ENCODE measurements at regions not wholly inside any gene's neighbourhood (a gene's known extent, or its start where the extent isn't known, plus 50 kb on each side); places are given as distances from the start of the nearest gene placed in this dataset.

DNA sequence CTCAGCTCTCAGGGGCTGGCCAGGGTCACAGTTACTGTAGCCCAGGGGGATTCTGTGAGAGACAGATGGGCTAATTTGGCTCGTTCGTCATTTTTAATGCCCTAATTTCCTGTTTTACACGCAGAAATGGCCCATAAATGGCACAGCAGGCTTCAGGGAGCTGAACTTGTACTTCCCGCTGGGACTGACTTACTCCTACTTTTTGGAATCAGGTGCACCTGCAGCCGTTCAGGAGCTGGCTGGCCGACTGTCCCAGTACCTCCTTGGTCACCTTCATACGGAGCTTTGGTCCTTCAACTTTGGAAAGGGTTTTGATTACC, 62.4 kb upstream of the URI1 start:
- no peaks in the 10 kb centered on the region for H3K79me2 ChIP-seq (ENCODE audit: control insufficient read depth, insufficient read depth, low read length)
- dilution Hi-C loops (cut with MboI; ENCODE audit: extremely low pct_ligation_motif_present, low sequenced_read_pairs), result no loop called here
- H3K4me1 ChIP-seq (ENCODE audit: control insufficient read depth, extremely low read depth, insufficient read depth, low read length), result no peaks in the 10 kb centered on the region
- H3K4me2 ChIP-seq (ENCODE audit: control insufficient read depth, extremely low read depth, insufficient read depth, low read depth, low read length), result no peak overlapping the region
- H3K9me3 ChIP-seq (ENCODE audit: control insufficient read depth, low read depth, low read length), result no peaks in the 10 kb centered on the region
- no peak for FAIRE-seq
- no peaks in the 10 kb centered on the region for H3K36me3 ChIP-seq (ENCODE audit: control insufficient read depth in 2 of 2, extremely low read depth in 1 of 2, insufficient read depth in 2 of 2, low read length in 2 of 2)
- no peaks in the 10 kb centered on the region for H3K27me3 ChIP-seq (ENCODE audit: control insufficient read depth, extremely low read depth, insufficient read depth, low read length)
- DNase-seq (ENCODE audit: low read depth, low spot score), result no peak
- TF ChIP-seq, protein P1, sequence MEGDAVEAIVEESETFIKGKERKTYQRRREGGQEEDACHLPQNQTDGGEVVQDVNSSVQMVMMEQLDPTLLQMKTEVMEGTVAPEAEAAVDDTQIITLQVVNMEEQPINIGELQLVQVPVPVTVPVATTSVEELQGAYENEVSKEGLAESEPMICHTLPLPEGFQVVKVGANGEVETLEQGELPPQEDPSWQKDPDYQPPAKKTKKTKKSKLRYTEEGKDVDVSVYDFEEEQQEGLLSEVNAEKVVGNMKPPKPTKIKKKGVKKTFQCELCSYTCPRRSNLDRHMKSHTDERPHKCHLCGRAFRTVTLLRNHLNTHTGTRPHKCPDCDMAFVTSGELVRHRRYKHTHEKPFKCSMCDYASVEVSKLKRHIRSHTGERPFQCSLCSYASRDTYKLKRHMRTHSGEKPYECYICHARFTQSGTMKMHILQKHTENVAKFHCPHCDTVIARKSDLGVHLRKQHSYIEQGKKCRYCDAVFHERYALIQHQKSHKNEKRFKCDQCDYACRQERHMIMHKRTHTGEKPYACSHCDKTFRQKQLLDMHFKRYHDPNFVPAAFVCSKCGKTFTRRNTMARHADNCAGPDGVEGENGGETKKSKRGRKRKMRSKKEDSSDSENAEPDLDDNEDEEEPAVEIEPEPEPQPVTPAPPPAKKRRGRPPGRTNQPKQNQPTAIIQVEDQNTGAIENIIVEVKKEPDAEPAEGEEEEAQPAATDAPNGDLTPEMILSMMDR (optimal IDR thresholded peaks at IDR 0.05 in 1 of 3, IDR thresholded peaks at IDR 0.05 in 1 of 3, conservative IDR thresholded peaks at IDR 0.05 in 1 of 3; ENCODE audit: extremely low read depth in 1 of 3, insufficient read depth in 2 of 3, low read length in 3 of 3), result no peak
- TF ChIP-seq EZH2 (IDR thresholded peaks at IDR 0.05; ENCODE audit: low read length), result no peak
- no peaks in the 10 kb centered on the region for H3K9me1 ChIP-seq (ENCODE audit: control insufficient read depth, extremely low read depth, insufficient read depth, low read length)
- no peak overlapping the region for H3K27ac ChIP-seq (ENCODE audit: control insufficient read depth, insufficient read depth, low read length)
- no peak overlapping the region for H3K4me3 ChIP-seq (ENCODE audit: control insufficient read depth in 2 of 3, extremely low read depth in 1 of 3, insufficient read depth in 2 of 3, low read depth in 1 of 3, low read length in 3 of 3)
- H3K9ac ChIP-seq (ENCODE audit: control insufficient read depth, extremely low read depth, insufficient read depth, low read length), result no peak overlapping the region
- H2AFZ ChIP-seq (ENCODE audit: control insufficient read depth, low read length), result no peak overlapping the region
- no peaks in the 10 kb centered on the region for H4K20me1 ChIP-seq (ENCODE audit: control insufficient read depth, extremely low read depth, insufficient read depth, low read length)

GRCh38 chr19:29880498-29881081, 61.4 kb upstream of the URI1 start:
- H3K9ac ChIP-seq (ENCODE audit: control insufficient read depth, extremely low read depth, insufficient read depth, low read length), result no peak overlapping the region
- dilution Hi-C loops (cut with MboI; ENCODE audit: extremely low pct_ligation_motif_present, low sequenced_read_pairs), result no loop called here
- no peak overlapping the region for H2AFZ ChIP-seq (ENCODE audit: control insufficient read depth, low read length)
- no peak overlapping the region for H3K4me2 ChIP-seq (ENCODE audit: control insufficient read depth, extremely low read depth, insufficient read depth, low read depth, low read length)
- no peaks in the 10 kb centered on the region for H3K4me1 ChIP-seq (ENCODE audit: control insufficient read depth, extremely low read depth, insufficient read depth, low read length)
- H3K9me1 ChIP-seq (ENCODE audit: control insufficient read depth, extremely low read depth, insufficient read depth, low read length), result no peaks in the 10 kb centered on the region
- H3K36me3 ChIP-seq (ENCODE audit: control insufficient read depth in 2 of 2, extremely low read depth in 1 of 2, insufficient read depth in 2 of 2, low read length in 2 of 2), result no peaks in the 10 kb centered on the region
- no peaks in the 10 kb centered on the region for H3K27me3 ChIP-seq (ENCODE audit: control insufficient read depth, extremely low read depth, insufficient read depth, low read length)
- no peak overlapping the region for H3K4me3 ChIP-seq (ENCODE audit: control insufficient read depth in 2 of 3, extremely low read depth in 1 of 3, insufficient read depth in 2 of 3, low read depth in 1 of 3, low read length in 3 of 3)
- H3K27ac ChIP-seq (ENCODE audit: control insufficient read depth, insufficient read depth, low read length), result no peak overlapping the region
- H3K79me2 ChIP-seq (ENCODE audit: control insufficient read depth, insufficient read depth, low read length), result no peaks in the 10 kb centered on the region
- TF ChIP-seq EZH2 (IDR thresholded peaks at IDR 0.05; ENCODE audit: low read length), result no peak
- TF ChIP-seq, protein P1 (optimal IDR thresholded peaks at IDR 0.05 in 1 of 3, IDR thresholded peaks at IDR 0.05 in 1 of 3, conservative IDR thresholded peaks at IDR 0.05 in 1 of 3; ENCODE audit: extremely low read depth in 1 of 3, insufficient read depth in 2 of 3, low read length in 3 of 3), result no peak
- no peaks in the 10 kb centered on the region for H4K20me1 ChIP-seq (ENCODE audit: control insufficient read depth, extremely low read depth, insufficient read depth, low read length)
- FAIRE-seq (no peak), DNase-seq (ENCODE audit: low read depth, low spot score) (no peak)
- no peaks in the 10 kb centered on the region for H3K9me3 ChIP-seq (ENCODE audit: control insufficient read depth, low read depth, low read length)

All from keratinocyte (primary cell).